ENCODE measurements at regions not wholly inside any gene's neighbourhood (a gene's known extent, or its start where the extent isn't known, plus 50 kb on each side); places are given as distances from the start of the nearest gene placed in this dataset.

DNA sequence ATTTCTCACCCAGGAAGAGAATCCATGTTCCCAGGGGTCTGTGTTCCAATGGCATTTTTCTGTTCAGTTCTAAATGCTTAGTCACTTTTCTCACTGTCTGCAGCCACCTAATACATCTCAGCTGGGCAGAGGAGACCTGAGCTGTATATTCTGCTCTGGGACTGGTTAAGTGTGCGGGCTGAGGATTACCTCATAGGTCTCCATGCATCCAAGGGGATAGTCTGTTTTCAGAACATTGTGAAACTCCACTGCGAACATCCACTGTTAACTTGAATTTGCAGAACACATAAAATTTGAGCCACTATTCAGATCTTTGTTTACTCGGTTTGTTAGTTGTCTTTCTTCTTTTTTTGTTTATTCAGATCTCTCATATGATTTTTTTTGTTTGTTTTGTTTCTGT lies 947.1 kb downstream of the TFAP2A start:
- H3K27ac ChIP-seq = peak overlapping the region; percentile 63
- TF ChIP-seq, protein P1, sequence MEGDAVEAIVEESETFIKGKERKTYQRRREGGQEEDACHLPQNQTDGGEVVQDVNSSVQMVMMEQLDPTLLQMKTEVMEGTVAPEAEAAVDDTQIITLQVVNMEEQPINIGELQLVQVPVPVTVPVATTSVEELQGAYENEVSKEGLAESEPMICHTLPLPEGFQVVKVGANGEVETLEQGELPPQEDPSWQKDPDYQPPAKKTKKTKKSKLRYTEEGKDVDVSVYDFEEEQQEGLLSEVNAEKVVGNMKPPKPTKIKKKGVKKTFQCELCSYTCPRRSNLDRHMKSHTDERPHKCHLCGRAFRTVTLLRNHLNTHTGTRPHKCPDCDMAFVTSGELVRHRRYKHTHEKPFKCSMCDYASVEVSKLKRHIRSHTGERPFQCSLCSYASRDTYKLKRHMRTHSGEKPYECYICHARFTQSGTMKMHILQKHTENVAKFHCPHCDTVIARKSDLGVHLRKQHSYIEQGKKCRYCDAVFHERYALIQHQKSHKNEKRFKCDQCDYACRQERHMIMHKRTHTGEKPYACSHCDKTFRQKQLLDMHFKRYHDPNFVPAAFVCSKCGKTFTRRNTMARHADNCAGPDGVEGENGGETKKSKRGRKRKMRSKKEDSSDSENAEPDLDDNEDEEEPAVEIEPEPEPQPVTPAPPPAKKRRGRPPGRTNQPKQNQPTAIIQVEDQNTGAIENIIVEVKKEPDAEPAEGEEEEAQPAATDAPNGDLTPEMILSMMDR (conservative IDR thresholded peaks at IDR 0.05) = no peak

DNA sequence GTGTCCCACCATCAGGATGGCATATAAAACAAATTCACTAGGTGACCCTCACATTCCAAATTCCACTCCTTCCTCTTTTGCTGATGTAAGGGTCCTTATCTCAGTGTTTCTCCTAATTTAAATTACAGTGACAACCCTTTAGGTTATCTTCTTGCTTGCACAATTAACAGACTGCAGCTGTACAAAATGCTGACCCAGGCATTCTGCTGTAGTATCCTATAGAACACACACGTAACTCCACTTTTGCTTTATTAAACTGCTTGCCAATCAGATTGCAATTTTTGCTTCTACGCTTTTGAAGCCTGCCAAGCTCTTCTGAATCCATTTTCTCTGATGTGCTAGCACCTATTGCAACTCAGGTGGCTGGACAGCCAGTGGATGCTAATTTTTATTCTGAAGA lies 950.3 kb downstream of the TFAP2A start:
- H3K27ac ChIP-seq = no peak overlapping the region; the same call in 1 of the 2 replicates
- TF ChIP-seq, protein P1 (conservative IDR thresholded peaks at IDR 0.05) = no peak

DNA sequence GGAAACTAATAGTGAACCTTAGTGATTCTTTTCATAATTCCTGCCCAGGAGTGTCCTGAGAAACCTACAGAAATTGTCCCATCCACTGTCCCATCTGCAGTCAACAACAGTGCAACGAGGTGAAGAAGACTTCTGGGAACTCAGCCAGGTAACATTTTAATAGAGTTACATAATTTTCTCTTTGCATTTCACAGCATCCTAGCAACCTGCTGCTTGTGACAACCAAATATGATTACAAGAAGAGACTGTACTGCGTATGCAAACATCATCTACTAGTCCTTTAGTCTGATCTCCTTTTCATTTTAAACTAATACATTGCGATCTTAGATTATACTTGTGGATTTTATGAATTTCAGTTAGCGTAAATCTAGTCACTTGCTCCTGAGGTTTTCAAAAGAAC lies 951.6 kb downstream of the TFAP2A start:
- TF ChIP-seq, protein P1 (conservative IDR thresholded peaks at IDR 0.05) = no peak
- peak overlapping the region; percentile 52 for H3K27ac ChIP-seq

DNA sequence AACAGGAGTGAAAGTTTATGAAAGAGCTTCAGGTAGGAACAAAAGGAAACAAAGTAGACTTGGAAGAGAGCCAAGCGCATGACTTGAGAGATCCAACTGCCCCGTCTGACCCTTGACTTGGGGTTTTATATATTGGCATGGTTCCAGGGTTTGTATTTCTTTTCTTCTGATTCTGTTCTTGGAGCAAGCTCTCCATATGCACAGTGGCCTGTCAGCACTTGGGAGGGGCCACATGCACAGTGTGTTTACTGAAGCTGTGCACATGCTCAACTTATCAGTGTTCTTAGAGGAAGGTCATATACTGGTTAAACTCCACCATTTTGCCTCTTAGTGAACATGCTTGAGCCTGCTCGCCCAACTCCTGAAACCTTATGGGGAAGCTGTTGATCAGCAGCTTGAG lies 953.7 kb downstream of the TFAP2A start:
- TF ChIP-seq, protein P1 (conservative IDR thresholded peaks at IDR 0.05) = no peak
- no peak overlapping the region for H3K27ac ChIP-seq

DNA sequence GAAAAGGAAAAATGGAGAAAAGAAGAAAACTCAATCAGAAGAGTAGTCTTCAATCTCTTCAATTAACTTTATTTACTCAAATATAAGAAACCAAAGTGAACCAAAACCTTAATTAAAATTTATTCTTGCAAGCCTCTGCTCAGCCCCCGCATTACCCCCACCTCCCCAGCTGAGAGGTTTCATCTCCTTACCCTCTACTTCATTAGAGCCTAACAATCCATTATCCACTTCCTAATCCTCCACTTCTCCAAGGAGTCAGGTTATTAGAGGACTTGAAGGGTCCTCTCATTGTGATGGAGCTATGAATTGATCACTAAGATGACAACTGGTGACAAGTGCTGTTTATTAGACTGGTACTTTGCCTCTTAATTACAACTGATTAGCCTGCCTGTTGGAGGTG lies 956.5 kb downstream of the TFAP2A start:
- no peak overlapping the region for H3K27ac ChIP-seq
- TF ChIP-seq, protein P1 (conservative IDR thresholded peaks at IDR 0.05) = no peak

DNA sequence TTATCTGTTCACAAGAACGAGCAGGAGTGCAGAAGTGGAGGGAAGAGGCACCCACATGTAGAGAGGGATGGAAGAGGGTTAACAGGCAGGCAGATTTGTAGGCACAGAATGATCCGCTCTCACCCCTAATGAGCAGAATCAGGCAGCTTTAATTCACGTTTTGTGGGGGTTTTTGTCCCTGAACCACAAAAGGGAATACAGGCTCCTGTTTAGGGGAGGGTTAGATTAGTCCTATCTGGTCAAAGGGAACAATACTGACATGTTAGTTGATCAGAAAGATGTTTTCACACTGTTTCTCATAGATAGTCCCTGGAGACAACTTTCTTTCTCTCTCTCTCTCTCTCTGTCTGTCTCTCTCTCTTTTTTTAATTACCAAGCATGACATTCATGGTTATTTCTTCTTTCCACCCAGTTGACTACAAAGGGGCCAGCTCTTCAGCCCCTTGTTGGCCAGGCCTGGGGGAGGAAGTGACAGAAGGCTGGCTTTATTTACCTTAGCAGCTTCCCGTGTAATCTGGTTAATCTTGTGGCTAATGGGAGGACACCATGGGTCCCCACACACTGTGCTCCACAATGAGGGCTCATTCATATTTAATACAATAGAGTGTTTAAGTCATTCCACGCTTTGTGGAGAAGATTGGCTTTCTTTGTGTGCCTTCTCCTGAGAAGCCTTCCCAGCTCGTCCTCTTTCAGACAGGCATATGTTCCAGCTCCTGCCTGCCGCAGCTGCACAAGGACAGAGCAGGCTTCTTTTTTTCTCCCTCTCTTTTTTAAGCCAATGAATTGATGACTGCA lies 958.8 kb downstream of the TFAP2A start:
- TF ChIP-seq, protein P1 (conservative IDR thresholded peaks at IDR 0.05) = no peak
- H3K27ac ChIP-seq = no peak overlapping the region

DNA sequence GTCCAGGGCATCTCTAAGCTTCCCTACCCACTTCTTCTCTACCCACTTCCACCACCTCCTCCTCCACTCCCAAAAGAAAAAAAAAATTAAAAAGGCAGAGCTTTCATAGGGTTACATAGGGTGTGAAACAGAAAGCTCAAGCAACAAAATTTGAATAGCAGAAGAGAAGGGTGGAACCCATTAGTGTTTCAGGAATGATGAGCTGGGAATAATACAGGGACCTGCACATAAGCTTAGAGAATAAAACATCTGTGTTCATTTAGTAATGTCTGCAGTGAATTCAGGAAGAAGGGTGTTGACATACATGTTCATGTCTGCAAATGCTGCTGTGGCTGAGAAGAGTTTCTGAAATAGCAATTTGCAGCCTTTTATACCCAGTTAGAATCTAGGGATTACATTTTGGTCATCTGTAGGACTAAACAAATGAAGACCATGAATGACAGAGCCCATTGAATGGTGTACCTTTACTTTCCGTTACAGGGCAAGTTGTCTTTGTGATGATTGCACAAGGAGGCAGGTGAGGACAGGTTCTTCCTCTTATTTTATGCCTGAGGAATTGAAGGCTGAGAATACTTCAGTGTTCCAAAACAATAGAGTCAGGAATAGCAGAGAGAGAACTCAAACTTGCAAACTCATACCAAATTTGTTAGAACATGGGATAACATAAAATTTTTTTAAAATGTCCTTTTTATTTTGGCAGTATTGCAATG lies 975.1 kb downstream of the TFAP2A start:
- TF ChIP-seq, protein P1 (conservative IDR thresholded peaks at IDR 0.05) = no peak

More for the DNA sequence above, 975.1 kb downstream of the TFAP2A start:
- no peak overlapping the region for H3K27ac ChIP-seq

Measured in VCaP (cell line).